Keratinocyte (primary cell): ENCODE measurements at regions not wholly inside any gene's neighbourhood (a gene's known extent, or its start where the extent isn't known, plus 50 kb on each side); places are given as distances from the start of the nearest gene placed in this dataset.

Experiments
- DNase-seq: peaks from one replicate; pipeline ENCODE4 v3.0.0-alpha.2; 2011; ENCODE audit warnings: low read depth, missing footprints, low spot score
- FAIRE-seq: peaks from 2 replicates; lab custom pipeline; 2011; peaks lifted over from hg19 to GRCh38; lab: Jason Lieb, UNC
- H2AFZ ChIP-seq: 2 replicates; pipeline ENCODE4 v1.6.0; 2012; ENCODE audit warnings: low read length, control low read depth, inconsistent platforms; ENCODE audit not compliant: control insufficient read depth
- H3K27ac ChIP-seq: 2 replicates; pipeline ENCODE4 v1.5.1; 2011; ENCODE audit warnings: low read length; ENCODE audit not compliant: control insufficient read depth, insufficient read depth
- H3K27me3 ChIP-seq: 3 replicates; pipeline ENCODE4 v1.6.0; 2011; ENCODE audit warnings: low read length; ENCODE audit not compliant: control insufficient read depth, insufficient read depth; ENCODE audit errors: extremely low read depth
- H3K36me3 ChIP-seq, 2 experiments: 2 replicates in 1 of 2; 3 replicates in 1 of 2; pipeline ENCODE4 v1.5.1; 2011; ENCODE audit warnings: low read length in 2 of 2, mild to moderate bottlenecking in 1 of 2; ENCODE audit not compliant: control insufficient read depth in 2 of 2, insufficient read depth in 2 of 2; ENCODE audit errors: extremely low read depth in 1 of 2
- H3K4me1 ChIP-seq: 3 replicates; pipeline ENCODE4 v1.5.1; 2011; ENCODE audit warnings: low read length; ENCODE audit not compliant: control insufficient read depth, insufficient read depth; ENCODE audit errors: extremely low read depth
- H3K4me2 ChIP-seq: 3 replicates; pipeline ENCODE4 v1.6.0; 2011; ENCODE audit warnings: low read depth, low read length; ENCODE audit not compliant: control insufficient read depth, insufficient read depth; ENCODE audit errors: extremely low read depth
- H3K4me3 ChIP-seq, 3 experiments: fragments of 200-600 bp in 1 of 3; sonication (generic) in 1 of 3; 2 replicates in 2 of 3; 3 replicates in 1 of 3; pipeline ENCODE4 v1.5.1; 2011 to 2016; ENCODE audit warnings: low read length in 3 of 3, mild to moderate bottlenecking in 3 of 3, control low read depth in 2 of 3, inconsistent platforms in 1 of 3, low read depth in 1 of 3, mixed read lengths in 1 of 3, mixed run types in 1 of 3, moderate library complexity in 1 of 3; ENCODE audit not compliant: control insufficient read depth in 2 of 3, insufficient read depth in 2 of 3; ENCODE audit errors: extremely low read depth in 1 of 3
- H3K79me2 ChIP-seq: 2 replicates; pipeline ENCODE4 v1.6.0; 2012; ENCODE audit warnings: low read length; ENCODE audit not compliant: control insufficient read depth, insufficient read depth
- H3K9ac ChIP-seq: 3 replicates; pipeline ENCODE4 v1.6.0; 2011; ENCODE audit warnings: low read length; ENCODE audit not compliant: control insufficient read depth, insufficient read depth; ENCODE audit errors: extremely low read depth
- H3K9me1 ChIP-seq: 3 replicates; pipeline ENCODE4 v1.6.0; 2011; ENCODE audit warnings: low read length; ENCODE audit not compliant: control insufficient read depth, insufficient read depth; ENCODE audit errors: extremely low read depth
- H3K9me3 ChIP-seq: 2 replicates; pipeline ENCODE4 v1.5.1; 2012; ENCODE audit warnings: low read depth, low read length; ENCODE audit not compliant: control insufficient read depth
- H4K20me1 ChIP-seq: 3 replicates; pipeline ENCODE4 v1.6.0; 2011; ENCODE audit warnings: low read length; ENCODE audit not compliant: control insufficient read depth, insufficient read depth; ENCODE audit errors: extremely low read depth
- EZH2 ChIP-seq: IDR thresholded peaks from one replicate; pipeline ENCODE4 v1.6.1; 2012; ENCODE audit warnings: inconsistent platforms, mild to moderate bottlenecking, low read length, moderate library complexity
- dilution Hi-C: fragments of 300-500 bp; cut with MboI; formaldehyde crosslinking; loops from one replicate; pipeline ENCODE4 v1.7.0; 2020; ENCODE audit warnings: low sequenced_read_pairs; ENCODE audit not compliant: extremely low pct_ligation_motif_present
- TF ChIP-seq, protein P1 (sequence below), 3 experiments: IDR thresholded peaks in 1 of 3; conservative IDR thresholded peaks in 1 of 3; optimal IDR thresholded peaks in 1 of 3; 2 replicates in 2 of 3; 3 replicates in 1 of 3; pipeline versions ENCODE3 to v1.5.1; 2011; ENCODE audit warnings: low read length in 3 of 3, mild to moderate bottlenecking in 3 of 3, moderate library complexity in 2 of 3, control low read depth in 1 of 3, inconsistent platforms in 1 of 3; ENCODE audit not compliant: insufficient read depth in 2 of 3; ENCODE audit errors: extremely low read depth in 1 of 3

DNA sequence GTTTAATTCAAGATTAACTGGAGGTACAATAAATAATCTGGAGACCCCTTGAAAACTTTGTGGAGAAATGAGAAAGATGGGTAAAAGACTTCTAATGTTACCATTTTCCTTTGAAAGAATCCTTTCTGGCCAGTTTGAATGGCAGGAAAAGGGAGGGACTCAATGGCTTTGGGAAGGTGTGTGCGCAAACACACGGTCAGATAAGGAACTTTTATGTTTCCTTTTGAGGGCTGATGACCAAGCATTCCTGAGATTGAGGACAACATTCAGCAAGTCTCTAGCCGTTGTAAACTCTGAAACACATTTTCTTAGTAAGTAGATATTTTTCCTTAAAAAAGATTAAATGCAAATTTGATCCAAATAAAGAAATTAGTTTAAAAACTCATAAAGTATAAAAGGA, 909.7 kb upstream of the TENM4 start:
- no peaks in the 10 kb centered on the region for H3K36me3 ChIP-seq
- TF ChIP-seq, protein P1, sequence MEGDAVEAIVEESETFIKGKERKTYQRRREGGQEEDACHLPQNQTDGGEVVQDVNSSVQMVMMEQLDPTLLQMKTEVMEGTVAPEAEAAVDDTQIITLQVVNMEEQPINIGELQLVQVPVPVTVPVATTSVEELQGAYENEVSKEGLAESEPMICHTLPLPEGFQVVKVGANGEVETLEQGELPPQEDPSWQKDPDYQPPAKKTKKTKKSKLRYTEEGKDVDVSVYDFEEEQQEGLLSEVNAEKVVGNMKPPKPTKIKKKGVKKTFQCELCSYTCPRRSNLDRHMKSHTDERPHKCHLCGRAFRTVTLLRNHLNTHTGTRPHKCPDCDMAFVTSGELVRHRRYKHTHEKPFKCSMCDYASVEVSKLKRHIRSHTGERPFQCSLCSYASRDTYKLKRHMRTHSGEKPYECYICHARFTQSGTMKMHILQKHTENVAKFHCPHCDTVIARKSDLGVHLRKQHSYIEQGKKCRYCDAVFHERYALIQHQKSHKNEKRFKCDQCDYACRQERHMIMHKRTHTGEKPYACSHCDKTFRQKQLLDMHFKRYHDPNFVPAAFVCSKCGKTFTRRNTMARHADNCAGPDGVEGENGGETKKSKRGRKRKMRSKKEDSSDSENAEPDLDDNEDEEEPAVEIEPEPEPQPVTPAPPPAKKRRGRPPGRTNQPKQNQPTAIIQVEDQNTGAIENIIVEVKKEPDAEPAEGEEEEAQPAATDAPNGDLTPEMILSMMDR (optimal IDR thresholded peaks at IDR 0.05 in 1 of 3, IDR thresholded peaks at IDR 0.05 in 1 of 3, conservative IDR thresholded peaks at IDR 0.05 in 1 of 3; ENCODE audit: extremely low read depth in 1 of 3, insufficient read depth in 2 of 3, low read length in 3 of 3): no peak
- TF ChIP-seq EZH2: no peak
- no peaks in the 10 kb centered on the region for H3K79me2 ChIP-seq
- H3K4me2 ChIP-seq: no peak overlapping the region
- FAIRE-seq: no peak
- DNase-seq: no peak
- H3K27me3 ChIP-seq: no peaks in the 10 kb centered on the region
- no peaks in the 10 kb centered on the region for H4K20me1 ChIP-seq
- H3K27ac ChIP-seq: no peak overlapping the region
- H3K4me3 ChIP-seq: no peak overlapping the region
- H3K9ac ChIP-seq: no peak overlapping the region
- H3K9me3 ChIP-seq: no peaks in the 10 kb centered on the region
- dilution Hi-C loops: no loop called here
- H2AFZ ChIP-seq: no peak overlapping the region
- H3K9me1 ChIP-seq: no peaks in the 10 kb centered on the region
- H3K4me1 ChIP-seq: no peaks in the 10 kb centered on the region

DNA sequence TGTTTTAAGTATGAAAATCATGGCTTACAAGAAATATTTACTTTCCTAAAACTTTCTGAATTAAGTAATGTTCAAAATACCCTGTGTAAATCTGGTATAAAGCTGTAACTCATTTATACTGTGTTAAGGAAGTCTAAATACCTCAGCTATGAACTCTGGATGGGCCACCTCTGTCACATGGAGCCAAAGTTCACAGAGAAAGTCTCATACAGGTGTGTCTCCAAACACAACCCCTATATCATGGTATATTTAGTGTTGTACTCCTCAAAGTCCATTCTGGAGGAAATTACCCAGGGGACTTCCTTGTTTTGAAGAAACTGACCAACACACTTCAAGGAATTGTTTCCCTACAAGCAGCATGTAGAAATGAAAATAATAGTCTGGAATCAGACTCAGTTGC, 909.2 kb upstream of the TENM4 start:
- Histone ChIP-seq H3K9ac (no peak overlapping the region), H3K36me3 (no peaks in the 10 kb centered on the region), H2AFZ (no peak overlapping the region), H3K4me1 (no peaks in the 10 kb centered on the region), H3K79me2 (no peaks in the 10 kb centered on the region), H3K9me3 (no peaks in the 10 kb centered on the region), H3K27ac (no peak overlapping the region), H4K20me1 (no peaks in the 10 kb centered on the region), H3K27me3 (no peaks in the 10 kb centered on the region), H3K4me3 (no peak overlapping the region), H3K9me1 (no peaks in the 10 kb centered on the region), H3K4me2 (no peak overlapping the region)
- FAIRE-seq: no peak
- no peak for DNase-seq
- TF ChIP-seq, protein P1 (optimal IDR thresholded peaks at IDR 0.05 in 1 of 3, IDR thresholded peaks at IDR 0.05 in 1 of 3, conservative IDR thresholded peaks at IDR 0.05 in 1 of 3; ENCODE audit: extremely low read depth in 1 of 3, insufficient read depth in 2 of 3, low read length in 3 of 3): no peak
- no peak for TF ChIP-seq EZH2
- dilution Hi-C loops: no loop called here
